MM.1S (cell line): ENCODE measurements at regions not wholly inside any gene's neighbourhood (a gene's known extent, or its start where the extent isn't known, plus 50 kb on each side); places are given as distances from the start of the nearest gene placed in this dataset.
A peak's percentile ranks its signal among the peaks of the same experiment; 100 is the strongest.

Source experiments
- DNase-seq: peaks from one replicate; pipeline ENCODE4 v3.0.0-alpha.2; 2015
- H2AFZ ChIP-seq: fragments of 300-600 bp; sonication (generic); 2 replicates; pipeline ENCODE4 v1.6.0; 2016; ENCODE audit warnings: antibody characterized with exemption, low read length
- H3F3A ChIP-seq: fragments of 300-600 bp; sonication (generic); 2 replicates; pipeline ENCODE4 v1.6.1; 2016; ENCODE audit warnings: mild to moderate bottlenecking, antibody characterized with exemption, low read length, moderate library complexity, mixed read lengths; ENCODE audit not compliant: insufficient read depth
- H3K27ac ChIP-seq: fragments of 300-600 bp; sonication (generic); 2 replicates; pipeline ENCODE4 v1.5.1; 2016; ENCODE audit warnings: mild to moderate bottlenecking, low read length
- H3K27me3 ChIP-seq: fragments of 300-600 bp; sonication (generic); replicated peaks from 2 replicates; pipeline ENCODE4 v1.6.0; 2016; ENCODE audit warnings: low read length; ENCODE audit not compliant: insufficient read depth
- H3K36me3 ChIP-seq: fragments of 300-600 bp; sonication (generic); replicated peaks from 2 replicates; pipeline ENCODE4 v1.6.1; 2016; ENCODE audit warnings: mild to moderate bottlenecking, low read length, mixed read lengths; ENCODE audit not compliant: insufficient read depth
- H3K4me1 ChIP-seq: fragments of 300-600 bp; sonication (generic); 2 replicates; pipeline ENCODE4 v1.6.1; 2016; ENCODE audit warnings: low read length, mixed read lengths
- H3K4me2 ChIP-seq: fragments of 300-600 bp; sonication (generic); 2 replicates; pipeline ENCODE4 v1.6.0; 2016; ENCODE audit warnings: low read depth, low read length
- H3K4me3 ChIP-seq: fragments of 300-600 bp; sonication (generic); 2 replicates; pipeline ENCODE4 v1.5.1; 2016; ENCODE audit warnings: low read length, mixed read lengths
- H3K79me2 ChIP-seq: fragments of 300-600 bp; sonication (generic); 2 replicates; pipeline ENCODE4 v1.6.1; 2016; ENCODE audit warnings: mixed run types, low read length, mixed read lengths
- H3K9ac ChIP-seq: fragments of 300-600 bp; sonication (generic); 2 replicates; pipeline ENCODE4 v1.6.1; 2016; ENCODE audit warnings: low read length, mixed read lengths
- H3K9me2 ChIP-seq: fragments of 300-600 bp; sonication (generic); replicated peaks from 2 replicates; pipeline ENCODE4 v1.6.1; 2016; ENCODE audit warnings: mild to moderate bottlenecking, low read length, mixed read lengths; ENCODE audit not compliant: insufficient read depth
- H3K9me3 ChIP-seq: fragments of 300-600 bp; sonication (generic); replicated peaks from 2 replicates; pipeline ENCODE4 v1.6.1; 2016; ENCODE audit warnings: mild to moderate bottlenecking, low read length, mixed read lengths; ENCODE audit not compliant: insufficient read depth
- H4K20me1 ChIP-seq: fragments of 300-600 bp; sonication (generic); 2 replicates; pipeline ENCODE4 v1.6.1; 2016; ENCODE audit warnings: mild to moderate bottlenecking, low read length, moderate library complexity, mixed read lengths; ENCODE audit not compliant: insufficient read depth
- EZH2 ChIP-seq: fragments of 300-600 bp; sonication (generic); optimal IDR thresholded peaks from 2 replicates; pipeline ENCODE3; 2017; ENCODE audit warnings: low read depth, mild to moderate bottlenecking, antibody characterized with exemption, low read length, mixed read lengths
- EZH2phosphoT487 ChIP-seq: fragments of 300-600 bp; sonication (generic); IDR thresholded peaks from 2 replicates; pipeline ENCODE4 v1.6.1; 2018; ENCODE audit warnings: antibody characterized with exemption, low read length
- TF ChIP-seq, protein P1 (sequence below): fragments of 300-600 bp; sonication (generic); IDR thresholded peaks from 2 replicates; pipeline ENCODE4 v1.5.1; 2016; ENCODE audit warnings: antibody characterized with exemption, low read length, mixed read lengths

GRCh38 chr10:128422190-128422589 lies 296.0 kb upstream of the MKI67 start:
- H3F3A ChIP-seq: no peaks in the 10 kb centered on the region
- H3K4me3 ChIP-seq: no peak overlapping the region
- H3K27ac ChIP-seq: no peak overlapping the region
- no peaks in the 10 kb centered on the region for H3K4me1 ChIP-seq
- no peaks in the 10 kb centered on the region for H4K20me1 ChIP-seq
- H3K79me2 ChIP-seq: no peaks in the 10 kb centered on the region
- no peak overlapping the region for H3K4me2 ChIP-seq
- H3K36me3 ChIP-seq: no peaks in the 10 kb centered on the region
- no peak for DNase-seq
- no peaks in the 10 kb centered on the region for H3K27me3 ChIP-seq
- no peaks in the 10 kb centered on the region for H3K9me3 ChIP-seq
- H3K9ac ChIP-seq: no peak overlapping the region
- TF ChIP-seq, protein P1, sequence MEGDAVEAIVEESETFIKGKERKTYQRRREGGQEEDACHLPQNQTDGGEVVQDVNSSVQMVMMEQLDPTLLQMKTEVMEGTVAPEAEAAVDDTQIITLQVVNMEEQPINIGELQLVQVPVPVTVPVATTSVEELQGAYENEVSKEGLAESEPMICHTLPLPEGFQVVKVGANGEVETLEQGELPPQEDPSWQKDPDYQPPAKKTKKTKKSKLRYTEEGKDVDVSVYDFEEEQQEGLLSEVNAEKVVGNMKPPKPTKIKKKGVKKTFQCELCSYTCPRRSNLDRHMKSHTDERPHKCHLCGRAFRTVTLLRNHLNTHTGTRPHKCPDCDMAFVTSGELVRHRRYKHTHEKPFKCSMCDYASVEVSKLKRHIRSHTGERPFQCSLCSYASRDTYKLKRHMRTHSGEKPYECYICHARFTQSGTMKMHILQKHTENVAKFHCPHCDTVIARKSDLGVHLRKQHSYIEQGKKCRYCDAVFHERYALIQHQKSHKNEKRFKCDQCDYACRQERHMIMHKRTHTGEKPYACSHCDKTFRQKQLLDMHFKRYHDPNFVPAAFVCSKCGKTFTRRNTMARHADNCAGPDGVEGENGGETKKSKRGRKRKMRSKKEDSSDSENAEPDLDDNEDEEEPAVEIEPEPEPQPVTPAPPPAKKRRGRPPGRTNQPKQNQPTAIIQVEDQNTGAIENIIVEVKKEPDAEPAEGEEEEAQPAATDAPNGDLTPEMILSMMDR: no peak
- TF ChIP-seq EZH2 (no peak), EZH2phosphoT487 (no peak)
- no peak overlapping the region for H2AFZ ChIP-seq
- H3K9me2 ChIP-seq: no peaks in the 10 kb centered on the region

DNA sequence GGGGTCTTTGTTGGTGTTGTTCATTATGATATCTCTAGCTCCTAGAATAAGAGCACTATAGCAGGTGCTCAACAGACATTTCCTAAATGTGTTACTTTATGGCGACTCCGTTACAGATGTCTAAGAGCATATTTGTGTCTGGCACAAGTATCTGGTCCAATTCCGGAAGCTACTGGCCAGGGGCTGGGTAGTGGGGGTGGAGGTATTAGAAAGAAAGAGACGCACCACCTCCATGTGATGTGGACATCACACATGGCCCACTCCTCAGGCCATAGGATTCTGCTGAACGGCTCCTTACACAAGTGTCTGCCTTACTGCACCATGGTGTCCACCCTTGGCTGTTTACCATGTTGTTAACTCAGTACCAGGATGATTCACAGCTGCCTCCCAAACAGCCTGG lies 296.8 kb upstream of the MKI67 start:
- Histone ChIP-seq H2AFZ (no peak overlapping the region), H3K4me2 (peak overlapping the region; percentile 16; the same call in 1 of the 2 replicates), H3K9me3 (no peaks in the 10 kb centered on the region), H3F3A (no peaks in the 10 kb centered on the region), H3K9ac (no peak overlapping the region), H3K27me3 (no peaks in the 10 kb centered on the region), H3K79me2 (no peaks in the 10 kb centered on the region), H3K4me1 (no peaks in the 10 kb centered on the region), H3K9me2 (no peaks in the 10 kb centered on the region), H3K36me3 (no peaks in the 10 kb centered on the region), H4K20me1 (no peaks in the 10 kb centered on the region), H3K4me3 (no peak overlapping the region), H3K27ac (no peak overlapping the region)
- no peak for DNase-seq
- no peak for TF ChIP-seq EZH2
- TF ChIP-seq EZH2phosphoT487: no peak
- TF ChIP-seq, protein P1: no peak

DNA sequence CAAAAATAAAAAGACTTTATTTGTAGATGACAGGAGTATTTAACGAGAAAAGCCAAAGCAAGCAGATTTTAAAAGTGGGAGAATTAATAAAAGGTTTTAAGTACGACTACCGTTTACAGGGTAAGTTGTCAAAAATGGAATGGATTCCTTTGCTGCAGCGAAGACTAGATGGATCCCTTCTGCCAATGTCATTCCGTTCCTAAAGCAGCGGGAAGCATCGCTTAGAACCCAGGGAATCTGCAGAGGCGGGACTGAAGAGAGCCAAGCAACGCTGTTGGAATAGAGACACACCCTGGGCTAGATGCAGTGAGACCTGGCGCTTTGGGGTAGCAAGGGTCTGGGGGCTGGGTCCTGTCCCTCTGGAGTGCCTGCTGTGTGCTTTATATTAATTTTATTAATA lies 303.1 kb upstream of the MKI67 start:
- Histone ChIP-seq H4K20me1 (no peaks in the 10 kb centered on the region), H3K9me2 (no peaks in the 10 kb centered on the region), H3K79me2 (no peaks in the 10 kb centered on the region), H3K27ac (no peak overlapping the region), H3K9ac (no peak overlapping the region), H3K4me2 (no peak overlapping the region), H3K4me1 (no peaks in the 10 kb centered on the region), H3K9me3 (no peaks in the 10 kb centered on the region), H3K4me3 (no peak overlapping the region), H3K36me3 (no peaks in the 10 kb centered on the region), H3K27me3 (peaks cover 21% of the 10 kb centered on the region; the same call in 1 of the 2 replicates), H2AFZ (no peak overlapping the region), H3F3A (no peaks in the 10 kb centered on the region)
- no peak for DNase-seq
- no peak for TF ChIP-seq EZH2
- TF ChIP-seq EZH2phosphoT487: no peak
- TF ChIP-seq, protein P1: no peak
